A673 (cell line): ENCODE measurements at regions not wholly inside any gene's neighbourhood (a gene's known extent, or its start where the extent isn't known, plus 50 kb on each side); places are given as distances from the start of the nearest gene placed in this dataset.

Experiments used
- CTCF ChIP-seq: fragments of 300-800, 200-600 bp; sonication (generic); conservative IDR thresholded peaks from 2 replicates; pipeline ENCODE4 v1.5.1; 2017; ENCODE audit warnings: low read depth, mild to moderate bottlenecking, antibody characterized with exemption, low read length, moderate library complexity, mixed read lengths
- EZH2 ChIP-seq: fragments of 200-600 bp; sonication (generic); IDR thresholded peaks from 2 replicates; pipeline ENCODE4 v1.6.1; 2017; ENCODE audit warnings: borderline replicate concordance, low read depth, mild to moderate bottlenecking, mixed read lengths, antibody characterized with exemption, low read length; ENCODE audit not compliant: poor library complexity, severe bottlenecking

GRCh38 chr2:89763581-89764485 lies 1072.4 kb downstream of the RPIA start:
- TF ChIP-seq CTCF (no peak), EZH2 (no peak)
